NCI-H2029 treated with DMSO at 0.1 percent for 48 hours (cell line): ENCODE measurements at regions not wholly inside any gene's neighbourhood (a gene's known extent, or its start where the extent isn't known, plus 50 kb on each side); places are given as distances from the start of the nearest gene placed in this dataset.
"Not testable (repeated sequence)": the region's sequence is repeated elsewhere in the genome, so short reads cannot be mapped to it uniquely, and the experiment has no call there.

Source experiments
- DNase-seq: peaks from one replicate; lab custom pipeline; 2025; lab: John Stamatoyannopoulos, UW

DNA sequence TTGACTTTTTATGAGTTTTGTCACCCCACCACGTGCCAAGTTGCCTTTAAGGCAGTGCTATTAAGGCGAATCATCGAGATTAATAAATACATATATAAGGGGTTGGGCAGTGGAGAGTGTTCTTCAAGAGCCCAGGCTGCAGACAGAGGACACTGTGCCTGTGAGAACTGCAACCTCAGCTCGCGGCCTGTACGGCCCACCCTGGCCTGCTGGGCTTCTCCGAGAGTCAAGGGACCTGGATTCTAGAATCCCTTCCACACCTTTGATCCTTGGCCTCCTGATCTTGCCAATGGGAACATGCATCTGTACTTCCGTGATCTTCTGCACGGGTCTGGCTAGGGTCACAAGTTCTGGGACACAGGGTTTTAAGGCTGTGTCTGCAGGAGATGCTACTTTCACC, 54.5 kb downstream of the IRX5 start:
- DNase-seq: no peak

DNA sequence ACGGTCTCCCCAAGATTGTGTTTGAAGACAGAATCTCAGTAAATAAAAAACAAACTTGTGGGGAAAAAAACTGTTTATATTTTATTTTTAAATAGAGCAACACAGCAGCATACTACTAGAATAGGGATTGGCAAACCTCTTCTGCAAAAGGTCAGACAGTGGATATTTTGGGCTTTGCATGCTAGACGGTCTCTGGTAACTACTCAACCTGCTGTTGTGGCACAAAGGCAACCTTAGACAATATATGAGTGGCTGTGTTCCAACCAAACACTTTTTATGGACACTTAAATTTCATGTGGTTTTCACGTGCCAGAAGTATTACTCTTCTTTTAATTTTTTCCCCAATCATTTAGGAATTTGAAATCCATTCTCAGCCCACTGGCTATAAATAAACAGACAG, 55.0 kb downstream of the IRX5 start:
- no peak for DNase-seq

DNA sequence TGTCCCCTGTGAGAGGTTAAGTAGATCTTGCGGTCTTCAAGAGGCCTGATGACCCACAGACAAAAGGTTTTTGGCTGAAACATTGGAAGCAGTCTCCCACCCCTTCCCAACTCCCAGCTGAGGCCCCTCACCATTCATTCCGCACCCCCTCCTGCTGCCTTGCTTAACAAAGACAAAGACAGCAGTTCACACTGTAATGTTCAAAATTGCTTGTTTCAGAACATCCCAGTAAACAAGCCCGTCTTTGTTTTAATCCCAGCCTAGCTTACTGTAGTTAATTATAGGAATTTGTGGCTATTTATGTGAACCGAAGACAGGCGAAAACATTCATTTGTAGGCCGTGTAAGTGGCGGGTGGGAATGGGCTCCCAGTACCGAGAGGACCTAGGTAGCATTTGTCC, 55.7 kb downstream of the IRX5 start:
- no peak for DNase-seq

GRCh38 chr16:54987081-54987480, 56.4 kb downstream of the IRX5 start:
- no peak for DNase-seq

DNA sequence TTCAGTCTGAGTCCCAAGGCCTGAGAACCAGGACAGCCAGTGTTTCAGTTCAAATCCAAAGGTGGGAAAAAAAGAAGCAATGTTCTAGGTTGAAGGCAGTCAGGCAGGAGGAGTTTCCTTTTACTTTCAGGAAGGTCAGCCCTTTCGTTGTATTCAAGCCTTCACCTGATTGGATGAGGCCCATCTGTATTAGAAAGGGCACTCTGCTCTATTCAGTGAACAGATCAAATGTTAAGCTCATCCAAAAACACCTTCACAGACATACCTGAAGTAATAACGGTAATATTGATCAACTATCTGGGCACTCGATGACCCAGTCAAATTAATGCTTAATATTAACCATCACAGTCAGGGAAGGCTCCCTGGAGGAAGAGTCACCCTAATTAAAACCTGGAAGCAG, 60.9 kb downstream of the IRX5 start:
- DNase-seq: no peak

DNA sequence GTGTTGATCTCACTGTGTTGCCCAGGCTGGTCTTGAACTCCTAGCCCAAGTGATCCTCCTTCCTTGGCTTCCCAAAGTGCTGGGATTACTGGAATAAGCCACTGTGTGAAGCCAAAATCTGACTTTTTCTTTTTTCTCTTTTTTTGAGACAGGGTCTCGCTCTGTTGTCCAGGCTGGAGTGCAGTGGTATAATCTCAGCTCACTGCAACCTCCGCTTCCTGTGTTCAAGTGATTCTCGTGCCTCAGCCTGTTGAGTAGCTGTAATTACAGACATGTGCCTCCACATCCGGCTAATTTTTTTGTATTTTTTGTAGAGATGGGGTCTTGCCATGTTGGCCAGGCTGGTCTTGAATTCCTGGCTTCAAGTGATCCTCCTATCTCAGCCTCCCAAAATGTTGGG, 61.3 kb downstream of the IRX5 start:
- DNase-seq: not testable (repeated sequence)

- no peak for DNase-seq
Measured at GRCh38 chr16:54993106-54993895, 62.6 kb downstream of the IRX5 start.

DNA sequence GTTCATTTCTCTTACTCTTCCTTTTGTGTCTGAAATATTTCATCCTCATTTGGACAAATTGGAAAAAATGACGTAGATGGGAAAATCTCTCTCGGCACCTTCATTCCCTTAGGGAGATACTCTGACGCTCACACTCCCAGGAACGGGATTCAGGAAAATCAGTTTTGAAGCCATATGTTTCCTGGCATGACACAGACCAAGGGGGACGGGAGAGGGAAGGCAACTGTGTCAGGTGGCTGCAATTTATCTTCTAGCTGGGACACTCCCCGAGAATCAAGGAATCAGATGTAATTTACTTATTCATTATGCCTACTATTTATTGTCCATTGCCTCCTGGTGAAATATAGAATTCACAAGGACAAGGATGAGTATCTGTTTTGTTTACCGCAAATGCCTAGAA, 65.5 kb downstream of the IRX5 start:
- no peak for DNase-seq

- no peak for DNase-seq
Measured at GRCh38 chr16:54998834-54999233, 68.2 kb downstream of the IRX5 start.

GRCh38 chr16:54999481-54999880, 68.8 kb downstream of the IRX5 start:
- DNase-seq: no peak

- no peak for DNase-seq
Measured at GRCh38 chr16:55000595-55000994, 69.9 kb downstream of the IRX5 start.

DNA sequence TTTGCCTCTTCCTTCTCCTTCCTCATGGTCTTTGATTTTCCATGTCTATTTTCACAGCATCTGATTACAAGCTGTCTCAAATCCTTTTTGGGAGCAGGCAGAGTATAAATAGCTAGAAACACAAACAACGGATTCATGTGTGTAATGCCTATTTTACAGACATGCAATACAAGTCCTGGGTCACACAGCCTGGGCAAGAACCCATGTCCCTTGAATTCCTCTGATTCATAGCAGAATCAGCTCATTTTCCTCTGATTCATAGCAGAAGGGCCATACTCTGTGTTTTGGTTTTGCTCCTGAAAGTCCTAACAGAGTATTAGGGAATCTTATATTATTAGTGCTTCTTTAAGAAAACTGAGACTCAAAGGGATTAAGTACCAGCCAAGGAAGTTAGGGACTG, 71.3 kb downstream of the IRX5 start:
- no peak for DNase-seq

GRCh38 chr16:55002419-55002818, 71.8 kb downstream of the IRX5 start:
- no peak for DNase-seq

DNA sequence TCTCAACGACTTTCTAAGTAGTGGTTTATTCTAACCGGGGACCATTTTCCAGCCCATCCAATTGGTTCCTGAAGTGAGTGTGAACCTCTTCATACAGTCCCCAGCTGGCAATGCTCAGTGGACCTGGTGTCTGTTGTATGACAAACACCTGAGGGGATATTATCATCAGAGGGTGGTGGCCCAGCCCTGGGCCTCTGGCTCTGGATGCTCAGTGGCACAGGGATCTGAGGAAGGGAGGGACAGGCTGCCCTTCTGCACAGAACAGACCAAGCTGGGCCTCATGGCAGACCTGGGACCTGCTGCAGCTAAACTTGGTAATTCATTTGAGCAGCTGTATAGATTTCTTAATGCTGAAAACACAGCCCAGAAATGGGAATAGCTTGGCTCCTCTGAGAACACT, 72.6 kb downstream of the IRX5 start:
- DNase-seq: no peak

GRCh38 chr16:55003916-55004315, 73.3 kb downstream of the IRX5 start:
- DNase-seq: no peak

GRCh38 chr16:55007504-55007903, 76.8 kb downstream of the IRX5 start:
- no peak for DNase-seq

- DNase-seq: no peak
Measured at GRCh38 chr16:55008836-55009510, 78.3 kb downstream of the IRX5 start.

DNA sequence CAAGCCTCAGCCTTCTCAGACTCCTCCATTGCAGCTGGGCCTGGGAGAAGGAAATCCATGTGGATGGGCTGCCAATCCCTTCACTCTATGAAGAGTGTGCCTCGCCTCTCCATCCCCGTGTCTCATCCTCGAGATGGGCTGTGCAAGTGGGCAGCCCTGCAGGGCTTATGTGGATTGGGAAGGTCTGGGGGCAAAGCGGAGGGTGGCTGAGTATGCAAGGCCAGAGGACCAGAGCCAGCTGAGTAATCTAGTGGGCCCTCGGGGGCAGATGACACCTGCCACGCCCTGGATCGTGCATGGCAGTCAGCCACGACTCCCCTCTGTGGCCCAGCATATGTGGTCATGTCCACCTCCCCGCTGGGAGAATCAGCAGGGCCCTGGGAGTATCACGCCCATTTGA, 78.9 kb downstream of the IRX5 start:
- no peak for DNase-seq

DNA sequence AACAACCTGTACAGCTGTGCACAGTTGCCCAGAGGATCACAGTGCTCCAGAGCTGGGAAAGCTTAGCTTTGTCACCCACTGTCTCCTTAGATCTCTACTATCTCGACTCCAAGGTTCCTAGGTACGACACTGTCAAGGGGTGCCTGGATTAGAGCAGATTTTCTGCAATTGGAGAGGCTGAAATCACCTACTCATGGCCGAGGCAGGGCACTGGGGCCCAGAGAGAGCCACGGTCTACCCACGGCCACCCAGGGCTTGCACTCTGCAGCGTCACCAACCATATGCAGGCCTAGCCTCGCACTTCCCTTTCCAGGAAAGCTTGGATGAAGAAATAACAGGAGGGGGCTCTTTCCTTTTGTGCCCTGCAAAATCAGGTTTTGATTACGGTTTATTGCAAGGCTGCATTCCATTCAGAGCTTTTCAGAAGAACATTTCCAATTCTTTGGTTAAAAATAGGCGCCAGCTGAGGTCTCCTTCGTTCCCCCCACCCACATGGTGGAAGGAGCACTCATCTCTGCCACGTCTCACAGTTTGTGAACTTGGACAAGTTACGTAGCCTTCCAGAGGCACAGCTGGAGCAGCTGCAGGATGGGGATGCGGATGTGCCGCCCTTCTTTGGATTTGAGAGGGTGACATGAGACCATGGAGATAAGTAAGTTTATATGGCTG, 80.0 kb downstream of the IRX5 start:
- no peak for DNase-seq

DNA sequence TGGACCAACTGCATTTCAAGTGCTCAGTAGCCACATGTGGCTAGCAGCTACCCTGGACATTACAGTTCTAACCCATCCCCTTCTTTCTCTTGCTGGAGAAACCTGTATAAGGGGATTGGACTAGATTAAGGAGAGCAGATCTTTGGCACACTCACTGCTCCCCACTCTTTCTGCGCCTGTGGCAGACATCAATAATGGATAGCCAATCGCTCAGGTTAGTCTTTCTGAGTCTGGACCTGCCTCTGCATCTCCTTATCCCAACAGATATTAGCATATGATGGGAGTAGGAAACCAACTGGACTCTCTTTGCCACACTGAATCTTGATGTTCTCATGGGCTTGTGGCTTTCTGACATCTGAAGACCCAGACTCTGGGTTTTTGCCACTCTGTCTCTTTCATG, 81.7 kb downstream of the IRX5 start:
- no peak for DNase-seq

GRCh38 chr16:55012793-55013192, 82.1 kb downstream of the IRX5 start:
- DNase-seq: no peak

DNA sequence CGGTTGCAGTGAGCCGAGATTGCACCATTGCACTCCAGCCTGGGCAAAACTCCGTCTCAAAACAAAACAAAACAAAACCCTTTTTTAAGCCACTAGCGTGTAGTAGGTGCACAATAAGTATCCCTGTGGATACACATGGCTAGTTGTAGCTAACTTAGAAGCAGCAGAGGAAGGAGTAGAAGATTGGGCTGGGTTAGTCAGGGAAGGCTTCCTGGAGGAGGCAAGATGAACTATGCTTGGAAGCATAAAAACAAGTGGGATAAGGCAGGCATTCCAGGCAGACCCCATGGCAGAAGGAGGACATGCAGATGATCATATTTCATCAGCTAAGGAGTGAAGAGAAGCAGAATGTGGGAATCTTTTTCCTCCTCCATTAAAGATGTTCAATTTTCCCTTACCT, 83.4 kb downstream of the IRX5 start:
- no peak for DNase-seq

- DNase-seq: no peak
Measured at GRCh38 chr16:55015181-55015913, 84.7 kb downstream of the IRX5 start.
